Heart left ventricle (tissue), 13 donors: ENCODE measurements at regions not wholly inside any gene's neighbourhood (a gene's known extent, or its start where the extent isn't known, plus 50 kb on each side); places are given as distances from the start of the nearest gene placed in this dataset.

Experiments used
- CTCF ChIP-seq, 12 donors: fragments of 200-600 bp; sonication (generic) in 4 of 12; IDR thresholded peaks; one replicate each; pipeline versions ENCODE4 v1.5.0 to v1.8.0; 2018 to 2022; ENCODE audit warnings: antibody characterized with exemption in 12 of 12, mild to moderate bottlenecking in 5 of 12
- POLR2A ChIP-seq, 2 donors: fragments of 450-650 bp; IDR thresholded peaks; one replicate each; pipeline ENCODE4 v1.6.1; 2017; ENCODE audit warnings: antibody characterized with exemption in 2 of 2, mild to moderate bottlenecking in 2 of 2, moderate library complexity in 2 of 2
- donor health status: ischemic (EF 13 %, LVEDD 7.1; RV severe dilation, severe dysfunction).
- donor health status: DM: no; HTN: yes; CAD: no.
- donor health status: DM: no; HTN: no; CAD: no.
- donor health status: ischemic (EF 25% LVEDD 6.9; RV normal size, moderate dysfunction).
- donor health status: ischemic (EF 25% LVEDD 5.7; RV mildly dilated, moderate dysfunction).
- donor health status: ischemic (EF 35%, LVEDD 5.7; RV mildly dilated, moderate dysfunction).
- donor health status: nonischemic (EF 11% LVEDD 7.7; RV severe dilation, severe dysfunction).
- donor health status: DM: yes; HTN: yes; CAD: no.
- donor health status: PGD.
- donor health status: ischemic (EF 29% LVEDD 5.4; RV normal size, mild dysfunction).
- donor health status: nonischemic (EF 23%, LVEDD 6.1; RV moderate dilation, normal function).

- TF ChIP-seq CTCF (IDR thresholded peaks at IDR 0.05) (no peak), POLR2A (IDR thresholded peaks at IDR 0.05) (no peak)
Measured at GRCh38 chr5:96219580-96220281, 213.3 kb downstream of the PCSK1 start.
